Activated CD4-positive, alpha-beta memory T cell treated with anti-CD3 and anti-CD28 coated beads, Interleukin-2, amount 10 ng/mL, durations not matched to agents 7 days and 5 days (primary cell): ENCODE measurements at regions not wholly inside any gene's neighbourhood (a gene's known extent, or its start where the extent isn't known, plus 50 kb on each side); places are given as distances from the start of the nearest gene placed in this dataset.
"Not testable (repeated sequence)": the region's sequence is repeated elsewhere in the genome, so short reads cannot be mapped to it uniquely, and the experiment has no call there.

ENCODE experiments used
- CTCF ChIA-PET: fragments of 350-600 bp; sonication (Branson Sonifier 250); formaldehyde crosslinking; loops from one replicate; lab custom pipeline; 2021; ENCODE audit warnings: antibody characterized with exemption, inconsistent platforms; lab: Charles Lee
- POLR2A ChIA-PET: fragments of 350-600 bp; sonication (Branson Sonifier 250); formaldehyde crosslinking; loops from one replicate; lab custom pipeline; 2021; ENCODE audit warnings: antibody characterized with exemption; lab: Charles Lee
- DNase-seq: peaks from one replicate; pipeline ENCODE4 v3.0.0-alpha.2; 2020
- H3K27ac Mint-ChIP-seq: one replicate; pipeline ENCODE4 v1.8.0; 2021; ENCODE audit warnings: mild to moderate bottlenecking, mixed read lengths
- H3K27me3 Mint-ChIP-seq: one replicate; pipeline ENCODE4 v1.8.0; 2021; ENCODE audit warnings: mixed read lengths
- H3K36me3 Mint-ChIP-seq: one replicate; pipeline ENCODE4 v1.8.0; 2021; ENCODE audit warnings: low read depth, mixed read lengths
- H3K4me1 Mint-ChIP-seq: one replicate; pipeline ENCODE4 v1.8.0; 2021; ENCODE audit warnings: mixed read lengths
- H3K4me3 Mint-ChIP-seq: one replicate; pipeline ENCODE4 v1.8.0; 2021; ENCODE audit warnings: mild to moderate bottlenecking, mixed read lengths
- H3K9me3 Mint-ChIP-seq: one replicate; pipeline ENCODE4 v1.8.0; 2021; ENCODE audit warnings: mixed read lengths

DNA sequence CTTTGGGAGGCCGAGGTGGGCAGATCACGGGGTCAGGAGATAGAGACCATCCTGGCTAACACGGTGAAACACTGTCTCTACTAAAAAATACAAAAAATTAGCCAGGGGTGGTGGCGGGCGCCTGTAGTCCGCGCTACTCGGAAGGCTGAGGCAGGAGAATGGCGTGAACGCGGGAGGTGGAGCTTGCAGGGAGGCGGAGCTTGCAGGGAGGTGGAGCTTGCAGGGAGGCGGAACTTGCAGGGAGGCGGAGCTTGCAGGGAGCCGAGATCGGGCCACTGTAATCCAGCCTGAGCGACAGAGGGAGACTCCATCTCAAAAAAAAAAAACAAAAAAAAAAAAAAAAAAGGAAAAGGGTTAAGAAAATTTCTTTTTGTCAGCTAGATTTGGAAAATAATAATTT is 842.8 kb upstream of the COBL start:
- H3K36me3 Mint-ChIP-seq, H3K4me1 Mint-ChIP-seq: not testable (repeated sequence)

DNA sequence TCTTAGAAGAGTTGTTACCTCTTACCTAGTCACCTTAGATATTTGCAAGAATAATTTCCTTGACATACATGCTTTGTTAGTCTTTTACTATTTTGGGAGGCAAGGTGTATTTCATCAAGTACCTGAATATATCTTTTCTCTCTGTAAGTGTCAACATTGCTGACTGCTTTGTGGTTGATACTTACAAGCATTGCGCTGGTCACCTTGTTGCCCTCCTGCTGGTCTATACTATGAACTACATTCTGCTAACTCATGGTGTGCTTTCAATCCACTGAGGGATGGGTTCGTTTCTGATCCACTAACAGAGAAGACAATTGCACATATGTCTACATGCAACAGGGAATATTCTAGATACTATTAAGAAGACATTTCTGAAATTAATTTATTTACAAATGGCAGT is 837.8 kb upstream of the COBL start:
- peaks cover 4% of the 10 kb centered on the region for H3K9me3 Mint-ChIP-seq
- H3K4me1 Mint-ChIP-seq: no peaks in the 10 kb centered on the region
- no peak overlapping the region for H3K27ac Mint-ChIP-seq
- no peaks in the 10 kb centered on the region for H3K36me3 Mint-ChIP-seq
- H3K27me3 Mint-ChIP-seq: no peaks in the 10 kb centered on the region
- DNase-seq: no peak
- ChIA-PET POLR2A (no interaction called here), CTCF (no interaction called here)
- no peak overlapping the region for H3K4me3 Mint-ChIP-seq

More for the DNA sequence above, 842.8 kb upstream of the COBL start:
- H3K9me3 Mint-ChIP-seq, DNase-seq, CTCF ChIA-PET, H3K4me3 Mint-ChIP-seq, POLR2A ChIA-PET, H3K27me3 Mint-ChIP-seq, H3K27ac Mint-ChIP-seq: not testable (repeated sequence)

- H3K27me3 Mint-ChIP-seq: no peaks in the 10 kb centered on the region
- POLR2A ChIA-PET: no interaction called here
- no peaks in the 10 kb centered on the region for H3K36me3 Mint-ChIP-seq
- DNase-seq: no peak
- H3K4me3 Mint-ChIP-seq: no peak overlapping the region
- CTCF ChIA-PET: no interaction called here
- H3K4me1 Mint-ChIP-seq: no peaks in the 10 kb centered on the region
- H3K9me3 Mint-ChIP-seq: peaks cover 2% of the 10 kb centered on the region
- no peak overlapping the region for H3K27ac Mint-ChIP-seq
These were observed 835.0 kb upstream of the COBL start for GRCh38 chr7:52151559-52151958.

DNA sequence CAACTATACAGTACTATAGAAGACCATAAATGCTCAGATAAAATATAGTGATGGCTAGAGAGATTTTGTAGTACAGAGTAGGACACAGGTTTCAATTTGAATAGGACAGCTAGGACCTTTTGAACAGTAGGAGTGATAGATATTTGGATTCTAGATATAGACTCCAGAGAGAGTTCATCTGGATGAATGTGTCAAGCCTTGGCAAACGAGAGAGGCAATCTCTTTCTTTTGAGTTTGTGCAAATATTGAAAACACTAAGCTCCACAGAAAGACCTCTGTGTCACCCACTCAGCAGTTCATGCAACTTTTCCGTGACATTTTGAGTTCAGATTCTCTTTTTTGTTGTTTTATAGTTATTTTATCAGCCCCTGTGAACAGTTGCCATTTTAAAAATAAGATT is 834.3 kb upstream of the COBL start:
- POLR2A ChIA-PET: no interaction called here
- H3K4me3 Mint-ChIP-seq: no peak overlapping the region
- H3K36me3 Mint-ChIP-seq: no peaks in the 10 kb centered on the region
- H3K9me3 Mint-ChIP-seq: peaks cover 2% of the 10 kb centered on the region
- no peak overlapping the region for H3K27ac Mint-ChIP-seq
- no peaks in the 10 kb centered on the region for H3K4me1 Mint-ChIP-seq
- CTCF ChIA-PET: no interaction called here
- no peaks in the 10 kb centered on the region for H3K27me3 Mint-ChIP-seq
- no peak for DNase-seq

GRCh38 chr7:52146871-52147634 is 830.4 kb upstream of the COBL start:
- peaks cover 5% of the 10 kb centered on the region for H3K9me3 Mint-ChIP-seq
- CTCF ChIA-PET: no interaction called here
- POLR2A ChIA-PET: no interaction called here

GRCh38 chr7:52143219-52143618 is 826.6 kb upstream of the COBL start:
- peaks cover 18% of the 10 kb centered on the region for H3K9me3 Mint-ChIP-seq
- H3K4me1 Mint-ChIP-seq: no peaks in the 10 kb centered on the region
- no peaks in the 10 kb centered on the region for H3K36me3 Mint-ChIP-seq
- CTCF ChIA-PET: no interaction called here
- H3K27ac Mint-ChIP-seq: no peak overlapping the region
- DNase-seq: no peak
- POLR2A ChIA-PET: no interaction called here
- no peaks in the 10 kb centered on the region for H3K27me3 Mint-ChIP-seq
- no peak overlapping the region for H3K4me3 Mint-ChIP-seq

More at GRCh38 chr7:52146871-52147634, 830.4 kb upstream of the COBL start:
- no peaks in the 10 kb centered on the region for H3K36me3 Mint-ChIP-seq
- H3K27me3 Mint-ChIP-seq: no peaks in the 10 kb centered on the region
- no peak overlapping the region for H3K27ac Mint-ChIP-seq
- DNase-seq: no peak
- H3K4me3 Mint-ChIP-seq: no peak overlapping the region
- no peaks in the 10 kb centered on the region for H3K4me1 Mint-ChIP-seq

GRCh38 chr7:52140851-52141250 is 824.2 kb upstream of the COBL start:
- peaks cover 26% of the 10 kb centered on the region for H3K9me3 Mint-ChIP-seq
- ChIA-PET POLR2A (no interaction called here), CTCF (no interaction called here)
- H3K4me3 Mint-ChIP-seq: no peak overlapping the region
- H3K27ac Mint-ChIP-seq: no peak overlapping the region
- no peaks in the 10 kb centered on the region for H3K36me3 Mint-ChIP-seq
- no peaks in the 10 kb centered on the region for H3K4me1 Mint-ChIP-seq
- no peaks in the 10 kb centered on the region for H3K27me3 Mint-ChIP-seq
- no peak for DNase-seq

DNA sequence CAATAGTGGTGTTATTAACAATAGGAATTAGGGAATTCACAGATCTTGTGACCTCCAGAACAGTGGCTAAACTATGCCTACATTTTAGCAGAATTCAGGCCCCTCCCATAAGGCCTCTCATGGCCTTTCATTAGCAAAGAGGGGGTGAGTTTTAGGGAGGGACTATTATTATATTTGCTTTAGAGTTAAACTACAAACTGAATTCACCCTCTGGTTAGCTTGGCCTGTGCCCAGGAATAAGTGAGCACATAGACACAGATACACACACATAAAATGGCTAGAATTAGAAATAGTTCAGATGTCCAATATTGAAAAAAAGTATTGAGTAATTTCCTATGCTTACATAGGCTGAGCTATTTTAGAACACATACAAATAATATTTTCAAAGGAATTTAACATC is 818.8 kb upstream of the COBL start:
- no peak for DNase-seq
- POLR2A ChIA-PET: no interaction called here
- H3K4me3 Mint-ChIP-seq: no peak overlapping the region
- H3K36me3 Mint-ChIP-seq: no peaks in the 10 kb centered on the region
- H3K9me3 Mint-ChIP-seq: peaks cover 15% of the 10 kb centered on the region
- H3K27ac Mint-ChIP-seq: no peak overlapping the region
- CTCF ChIA-PET: no interaction called here
- H3K4me1 Mint-ChIP-seq: no peaks in the 10 kb centered on the region
- H3K27me3 Mint-ChIP-seq: no peaks in the 10 kb centered on the region

- DNase-seq: no peak
- no peaks in the 10 kb centered on the region for H3K4me1 Mint-ChIP-seq
- no peak overlapping the region for H3K4me3 Mint-ChIP-seq
- ChIA-PET CTCF (no interaction called here), POLR2A (no interaction called here)
- peaks cover 4% of the 10 kb centered on the region for H3K9me3 Mint-ChIP-seq
- no peak overlapping the region for H3K27ac Mint-ChIP-seq
- H3K27me3 Mint-ChIP-seq: no peaks in the 10 kb centered on the region
- no peaks in the 10 kb centered on the region for H3K36me3 Mint-ChIP-seq
These were observed 812.7 kb upstream of the COBL start for GRCh38 chr7:52129278-52129677.

- H3K36me3 Mint-ChIP-seq: no peaks in the 10 kb centered on the region
- ChIA-PET POLR2A (no interaction called here), CTCF (interaction anchor here (0.7 kb wide), 1 partner anchor 224 kb away, joined by 3 read pairs; no protein-coding TSS in a partner anchor)
These were observed 804.3 kb upstream of the COBL start for GRCh38 chr7:52120912-52121311.

DNA sequence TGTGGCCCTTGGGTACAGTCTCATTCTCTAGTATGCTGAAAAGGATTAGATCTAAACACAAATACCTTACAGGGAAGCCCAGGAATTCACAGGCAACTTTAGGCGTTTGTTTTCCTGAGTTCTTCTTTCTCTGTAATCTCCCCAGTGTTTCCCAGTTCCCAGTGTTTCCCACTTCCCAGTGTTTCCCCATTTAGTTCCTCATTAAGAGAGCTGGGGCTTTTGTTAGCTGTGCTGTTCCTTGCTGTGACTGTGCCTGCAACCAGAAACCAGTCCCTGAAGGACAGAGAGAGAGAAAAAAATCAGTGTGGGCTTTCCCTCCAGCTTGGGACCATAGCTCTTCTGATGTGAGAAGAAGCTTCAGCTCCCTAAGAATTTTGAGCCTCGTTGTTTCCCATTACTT is 802.9 kb upstream of the COBL start:
- ChIA-PET CTCF (no interaction called here), POLR2A (no interaction called here)
- no peaks in the 10 kb centered on the region for H3K4me1 Mint-ChIP-seq
- no peak overlapping the region for H3K4me3 Mint-ChIP-seq
- no peak overlapping the region for H3K27ac Mint-ChIP-seq
- H3K36me3 Mint-ChIP-seq: no peaks in the 10 kb centered on the region
- H3K9me3 Mint-ChIP-seq: peaks cover 2% of the 10 kb centered on the region
- H3K27me3 Mint-ChIP-seq: no peaks in the 10 kb centered on the region
- no peak for DNase-seq

More at GRCh38 chr7:52120912-52121311, 804.3 kb upstream of the COBL start:
- DNase-seq: no peak
- Mint-ChIP-seq H3K4me1 (no peaks in the 10 kb centered on the region), H3K27me3 (no peaks in the 10 kb centered on the region), H3K4me3 (no peak overlapping the region), H3K27ac (no peak overlapping the region), H3K9me3 (peaks cover 2% of the 10 kb centered on the region)

- Mint-ChIP-seq H3K27ac (no peak overlapping the region), H3K4me3 (no peak overlapping the region), H3K36me3 (no peaks in the 10 kb centered on the region), H3K27me3 (no peaks in the 10 kb centered on the region), H3K4me1 (no peaks in the 10 kb centered on the region), H3K9me3 (peaks cover 2% of the 10 kb centered on the region)
- CTCF ChIA-PET: no interaction called here
- no peak for DNase-seq
- POLR2A ChIA-PET: no interaction called here
These were observed 797.9 kb upstream of the COBL start for GRCh38 chr7:52114509-52114908.

- no peak for DNase-seq
- H3K4me1 Mint-ChIP-seq: no peaks in the 10 kb centered on the region
- H3K27ac Mint-ChIP-seq: no peak overlapping the region
- no peak overlapping the region for H3K4me3 Mint-ChIP-seq
- POLR2A ChIA-PET: no interaction called here
- no peaks in the 10 kb centered on the region for H3K27me3 Mint-ChIP-seq
- no peaks in the 10 kb centered on the region for H3K36me3 Mint-ChIP-seq
- CTCF ChIA-PET: no interaction called here
- peaks cover 2% of the 10 kb centered on the region for H3K9me3 Mint-ChIP-seq
These were observed 797.4 kb upstream of the COBL start for GRCh38 chr7:52114056-52114455.

DNA sequence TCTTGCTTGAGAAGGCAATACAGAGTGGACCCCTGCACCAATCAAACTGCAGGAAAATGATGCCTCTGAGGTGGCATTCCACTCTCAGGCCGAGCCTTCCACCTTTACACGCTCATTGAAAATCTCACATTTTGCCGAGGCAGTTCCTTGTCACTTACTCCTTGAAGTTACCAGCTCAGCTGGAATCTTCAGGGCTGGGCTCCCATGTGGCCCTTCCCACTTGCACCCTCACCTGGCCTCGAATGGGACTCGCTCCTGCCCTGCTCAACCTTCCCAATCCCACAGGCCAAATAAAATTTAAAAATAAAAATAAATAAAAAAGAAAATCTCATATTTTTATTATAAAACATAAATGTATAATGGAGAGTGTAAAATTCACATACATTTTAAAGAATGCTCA is 790.7 kb upstream of the COBL start:
- Mint-ChIP-seq H3K4me3 (no peak overlapping the region), H3K27ac (no peak overlapping the region), H3K27me3 (no peaks in the 10 kb centered on the region), H3K9me3 (peaks cover 9% of the 10 kb centered on the region), H3K4me1 (no peaks in the 10 kb centered on the region), H3K36me3 (no peaks in the 10 kb centered on the region)
- no peak for DNase-seq
- CTCF ChIA-PET: no interaction called here
- POLR2A ChIA-PET: no interaction called here
